HG02840 (cell line): ENCODE measurements at regions not wholly inside any gene's neighbourhood (a gene's known extent, or its start where the extent isn't known, plus 50 kb on each side); places are given as distances from the start of the nearest gene placed in this dataset.
"Not testable (repeated sequence)": the region's sequence is repeated elsewhere in the genome, so short reads cannot be mapped to it uniquely, and the experiment has no call there.

Experiments used
- ATAC-seq: cut with Tn5 transposase; IDR thresholded peaks from one replicate; pipeline ENCODE4 v1.9.1; 2021; ENCODE audit warnings: mild to moderate bottlenecking, moderate library complexity, moderate number of reproducible peaks; ENCODE audit not compliant: unreplicated experiment, low FRiP score

- ATAC-seq = no peak
Measured at GRCh38 chr20:53823121-53823764, 229.6 kb upstream of the ZNF217 start.

- no peak for ATAC-seq
Measured at GRCh38 chr20:53822534-53822933, 228.9 kb upstream of the ZNF217 start.

GRCh38 chr20:53819973-53820451 is 226.4 kb upstream of the ZNF217 start:
- ATAC-seq = no peak

GRCh38 chr20:53818457-53819177 is 225.0 kb upstream of the ZNF217 start:
- no peak for ATAC-seq

- ATAC-seq = not testable (repeated sequence)
Measured at GRCh38 chr20:53817513-53817912, 223.9 kb upstream of the ZNF217 start.

- no peak for ATAC-seq
Measured at GRCh38 chr20:53816872-53817398, 223.3 kb upstream of the ZNF217 start.

GRCh38 chr20:53815509-53815908 is 221.9 kb upstream of the ZNF217 start:
- no peak for ATAC-seq

- ATAC-seq = no peak
Measured at GRCh38 chr20:53814060-53814459, 220.4 kb upstream of the ZNF217 start.

GRCh38 chr20:53813636-53814035 is 220.0 kb upstream of the ZNF217 start:
- ATAC-seq = no peak

- ATAC-seq = no peak
Measured at GRCh38 chr20:53811577-53811976, 217.9 kb upstream of the ZNF217 start.

GRCh38 chr20:53810661-53811355 is 217.2 kb upstream of the ZNF217 start:
- ATAC-seq = no peak

- ATAC-seq = no peak
Measured at GRCh38 chr20:53809728-53810365, 216.2 kb upstream of the ZNF217 start.

- ATAC-seq = no peak
Measured at GRCh38 chr20:53809217-53809616, 215.6 kb upstream of the ZNF217 start.

- no peak for ATAC-seq
Measured at GRCh38 chr20:53808733-53809132, 215.1 kb upstream of the ZNF217 start.

GRCh38 chr20:53808302-53808701 is 214.7 kb upstream of the ZNF217 start:
- ATAC-seq = not testable (repeated sequence)

- ATAC-seq = no peak
Measured at GRCh38 chr20:53806683-53807401, 213.2 kb upstream of the ZNF217 start.

- ATAC-seq = no peak
Measured at GRCh38 chr20:53805895-53806384, 212.3 kb upstream of the ZNF217 start.

- ATAC-seq = no peak
Measured at GRCh38 chr20:53804920-53805894, 211.6 kb upstream of the ZNF217 start.

GRCh38 chr20:53804308-53804707 is 210.7 kb upstream of the ZNF217 start:
- ATAC-seq = not testable (repeated sequence)
